H54 (cell line): ENCODE measurements at regions not wholly inside any gene's neighbourhood (a gene's known extent, or its start where the extent isn't known, plus 50 kb on each side); places are given as distances from the start of the nearest gene placed in this dataset.
"Not testable (repeated sequence)": the region's sequence is repeated elsewhere in the genome, so short reads cannot be mapped to it uniquely, and the experiment has no call there.

Experiments used
- DNase-seq: peaks from one replicate; pipeline ENCODE4 v3.0.0; 2011; ENCODE audit warnings: low spot score, mixed read lengths; ENCODE audit not compliant: insufficient read length
- FAIRE-seq: peaks from 3 replicates; lab custom pipeline; 2011; peaks lifted over from hg19 to GRCh38; lab: Jason Lieb, UNC
- POLR2A ChIP-seq: IDR thresholded peaks from 2 replicates; pipeline ENCODE4 v1.6.1; 2011; ENCODE audit warnings: low read depth, mild to moderate bottlenecking, low read length

DNA sequence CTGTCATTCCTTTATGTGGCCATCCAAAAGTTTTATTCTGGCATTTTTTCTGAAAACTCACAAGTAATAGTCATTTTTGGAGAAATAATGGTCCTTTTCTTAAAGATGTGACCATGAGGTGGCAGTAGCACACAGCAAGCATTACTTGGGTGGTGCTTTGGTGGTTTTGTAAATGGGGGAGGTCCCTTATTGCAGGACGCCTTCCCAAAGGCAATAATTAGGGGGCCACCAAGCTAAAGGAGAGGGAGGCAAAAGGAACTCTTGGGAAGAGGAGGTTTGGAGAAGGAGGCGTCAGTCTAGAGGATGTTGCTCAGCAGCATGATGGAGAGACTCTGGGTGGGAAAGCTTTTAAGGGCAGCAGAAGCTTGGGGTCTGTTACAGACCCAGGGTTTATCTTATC, 422.6 kb upstream of the MMS22L start:
- FAIRE-seq (no peak), DNase-seq (no peak)
- TF ChIP-seq POLR2A: no peak

DNA sequence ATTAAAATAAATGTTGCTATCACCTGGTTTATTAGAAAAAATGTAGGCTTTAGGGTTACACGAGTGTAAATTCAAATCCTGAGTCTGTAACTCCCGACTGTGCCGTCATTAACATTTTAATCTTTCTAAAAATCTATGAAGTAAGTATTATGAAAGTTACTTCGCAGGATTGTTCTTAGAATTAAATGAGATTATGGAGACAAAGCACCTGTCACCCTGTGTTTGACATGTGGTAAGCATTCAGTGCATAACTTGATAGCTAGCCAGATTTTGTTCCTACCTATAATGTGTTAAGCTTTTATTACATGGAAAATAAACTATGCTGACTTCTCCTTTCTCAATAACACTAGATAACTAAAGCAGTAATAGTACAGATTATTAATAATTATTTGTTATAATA, 429.7 kb upstream of the MMS22L start:
- FAIRE-seq (no peak), DNase-seq (no peak)
- no peak for TF ChIP-seq POLR2A

DNA sequence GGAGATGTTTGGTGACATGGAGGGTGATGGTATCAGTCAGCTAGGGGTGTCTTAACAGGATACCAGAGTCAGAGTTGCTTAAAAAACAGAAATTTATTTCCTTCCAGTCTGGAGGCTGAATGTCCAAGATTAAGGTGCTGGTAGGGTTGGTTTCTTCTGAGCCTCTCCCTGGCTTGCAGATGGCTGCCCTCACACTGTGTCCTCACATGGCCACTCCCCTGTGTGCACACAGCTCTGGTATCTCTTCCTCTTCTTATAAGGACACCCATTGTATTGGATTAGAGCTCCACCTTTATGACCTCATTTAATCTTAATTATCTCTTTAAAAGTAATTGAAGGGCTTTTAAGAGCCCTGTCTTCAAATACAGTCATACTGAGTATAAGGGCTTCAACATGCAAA, 431.8 kb upstream of the MMS22L start:
- FAIRE-seq (no peak), DNase-seq (no peak)
- no peak for TF ChIP-seq POLR2A

DNA sequence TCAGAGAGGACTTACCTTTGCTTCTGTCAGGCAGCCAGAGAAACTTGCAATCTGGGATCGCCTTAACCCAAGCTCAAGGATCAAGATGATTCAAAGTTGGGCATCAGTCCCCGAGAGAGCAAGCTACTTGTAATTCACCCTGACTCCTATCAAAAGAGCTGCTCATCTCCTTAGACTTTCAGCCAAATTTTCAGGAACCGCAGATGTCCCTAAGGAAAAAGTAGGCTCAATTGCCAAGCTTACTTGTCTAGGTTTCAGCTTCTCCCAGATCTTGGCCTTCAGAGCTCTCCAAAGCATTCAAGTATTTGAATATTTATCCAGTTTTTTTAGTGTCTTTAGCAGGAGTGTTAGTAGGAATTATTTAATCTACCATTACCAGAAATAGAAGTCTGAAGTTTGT, 434.1 kb upstream of the MMS22L start:
- no peak for TF ChIP-seq POLR2A
- DNase-seq: no peak
- no peak for FAIRE-seq

GRCh38 chr6:97726378-97726777, 443.4 kb upstream of the MMS22L start:
- no peak for FAIRE-seq
- no peak for DNase-seq
- no peak for TF ChIP-seq POLR2A

- no peak for TF ChIP-seq POLR2A
- no peak for FAIRE-seq
- no peak for DNase-seq
These were observed 449.0 kb upstream of the MMS22L start for GRCh38 chr6:97732045-97732444.

GRCh38 chr6:97757575-97757974, 474.6 kb upstream of the MMS22L start:
- no peak for TF ChIP-seq POLR2A
- FAIRE-seq: no peak
- no peak for DNase-seq

- FAIRE-seq (no peak), DNase-seq (no peak)
- no peak for TF ChIP-seq POLR2A
These were observed 482.4 kb upstream of the MMS22L start for GRCh38 chr6:97765461-97765860.

DNA sequence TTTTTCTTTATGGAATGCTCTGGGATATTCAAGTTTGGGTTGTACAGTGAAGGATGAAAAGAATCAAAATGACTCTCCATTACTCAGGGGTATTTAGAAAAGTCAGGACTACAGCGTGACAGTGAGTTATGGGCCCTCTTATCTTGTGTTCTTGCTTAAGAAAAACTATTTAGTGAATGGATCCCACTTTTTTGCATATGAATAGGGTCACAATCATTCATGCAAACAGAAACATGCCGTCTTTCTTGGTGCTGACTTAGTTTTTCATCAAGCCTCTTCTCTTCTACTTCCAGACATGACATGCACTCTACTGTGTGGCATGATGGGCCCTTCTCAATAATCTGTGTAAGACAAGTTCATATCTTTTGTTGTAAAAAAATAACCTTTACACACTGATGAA, 488.4 kb upstream of the MMS22L start:
- no peak for TF ChIP-seq POLR2A
- DNase-seq (no peak), FAIRE-seq (no peak)

GRCh38 chr6:97775012-97775411, 492.0 kb upstream of the MMS22L start:
- FAIRE-seq (no peak), DNase-seq (no peak)
- no peak for TF ChIP-seq POLR2A

- no peak for TF ChIP-seq POLR2A
- DNase-seq: no peak
- FAIRE-seq: no peak
These were observed 495.4 kb upstream of the MMS22L start for GRCh38 chr6:97778290-97779038.

DNA sequence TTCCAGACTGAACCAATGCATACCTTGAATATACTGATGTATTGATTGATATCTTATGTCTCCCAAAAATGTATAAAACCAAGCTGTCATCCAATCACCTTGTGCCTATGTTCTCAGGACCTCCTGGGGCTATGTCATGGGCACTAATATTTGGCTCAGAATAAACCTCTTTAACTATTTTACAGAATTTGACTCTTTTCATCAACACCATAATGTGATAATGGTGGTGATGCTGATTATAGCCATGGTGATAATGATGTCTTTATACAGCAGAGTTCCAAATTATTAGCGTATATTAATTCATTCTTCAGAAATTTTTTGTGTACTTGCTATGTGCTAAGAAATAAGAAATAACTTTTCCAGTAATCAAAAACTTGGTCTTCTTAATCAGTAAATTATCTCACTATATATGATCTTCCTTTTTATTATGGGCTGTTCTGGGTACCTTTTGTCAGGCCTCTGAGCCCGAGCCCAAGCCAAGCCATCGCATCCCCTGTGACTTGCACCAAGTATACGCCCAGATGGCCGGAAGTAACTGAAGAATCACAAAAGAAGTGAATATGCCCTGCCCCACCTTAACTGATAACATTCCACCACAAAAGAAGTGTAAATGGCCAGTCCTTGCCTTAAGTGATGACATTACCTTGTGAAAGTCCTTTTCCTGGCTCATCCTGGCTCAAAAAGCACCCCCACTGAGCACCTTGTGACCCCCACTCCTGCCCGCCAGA, 496.2 kb upstream of the MMS22L start:
- DNase-seq, FAIRE-seq: not testable (repeated sequence)

- TF ChIP-seq POLR2A: no peak
- DNase-seq (no peak), FAIRE-seq (no peak)
These were observed 508.0 kb upstream of the MMS22L start for GRCh38 chr6:97790926-97791590.

GRCh38 chr6:97805596-97805995, 522.6 kb upstream of the MMS22L start:
- FAIRE-seq (no peak), DNase-seq (no peak)
- no peak for TF ChIP-seq POLR2A
